Sigmoid colon (tissue), 6 donors: ENCODE measurements at regions not wholly inside any gene's neighbourhood (a gene's known extent, or its start where the extent isn't known, plus 50 kb on each side); places are given as distances from the start of the nearest gene placed in this dataset.

Experiments
- DNase-seq: peaks from one replicate; pipeline ENCODE4 v3.0.0-alpha.2; 2019
- H3K27ac ChIP-seq, 4 donors: fragments of 200-600 bp; sonication (generic); one replicate each; pipeline ENCODE4 v1.5.1; 2016 to 2019; ENCODE audit warnings: mild to moderate bottlenecking in 1 of 4
- H3K27me3 ChIP-seq, 3 donors: fragments of 200-600 bp; sonication (generic); one replicate each; pipeline ENCODE4 v1.5.1; 2019; ENCODE audit warnings: mild to moderate bottlenecking in 1 of 3
- H3K36me3 ChIP-seq, 4 donors: fragments of 200-600 bp; sonication (generic); one replicate each; pipeline ENCODE4 v1.5.1; 2016 to 2019
- H3K4me1 ChIP-seq, 4 donors: fragments of 200-600 bp; sonication (generic); one replicate each; pipeline ENCODE4 v1.5.1; 2017 to 2019
- H3K4me3 ChIP-seq, 4 donors: fragments of 200-600 bp; sonication (generic); one replicate each; pipeline ENCODE4 v1.5.1; 2017 to 2019; ENCODE audit warnings: mild to moderate bottlenecking in 2 of 4, moderate library complexity in 1 of 4
- H3K9me3 ChIP-seq, 4 donors: fragments of 200-600 bp in 3 of 4; sonication (generic) in 3 of 4; one replicate each; pipeline versions ENCODE4 v1.5.1 to v1.6.1; 2013 to 2019
- EP300 ChIP-seq, 4 donors: sonication (generic); formaldehyde crosslinking; IDR thresholded peaks; one replicate each; pipeline ENCODE4 v1.6.1; 2017; ENCODE audit warnings: antibody characterized with exemption in 4 of 4
- POLR2A ChIP-seq, 2 donors: fragments of 450-650 bp; IDR thresholded peaks; one replicate each; pipeline ENCODE4 v1.6.1; 2016; ENCODE audit warnings: antibody characterized with exemption in 2 of 2, mild to moderate bottlenecking in 2 of 2, moderate library complexity in 2 of 2
- POLR2AphosphoS5 ChIP-seq, 4 donors: sonication (generic); formaldehyde crosslinking; IDR thresholded peaks; one replicate each; pipeline ENCODE4 v1.6.1; 2017; ENCODE audit warnings: antibody characterized with exemption in 4 of 4
- WGBS, 2 donors: extraction: QIAGEN DNeasy Blood & Tissue Kit; methylation state at CpG; one replicate each; pipeline ENCODE4 v1.1.7; 2013; 5-methylcytosine and 5-hydroxymethylcytosine counted together
- intact Hi-C: fragments of 100-400 bp; cut with DNase I; formaldehyde crosslinking; loops from one replicate; pipeline ENCODE4 v1.15.1; 2023
- TF ChIP-seq, protein P1 (sequence below), 4 experiments: fragments of 450-650 bp in 3 of 4; fragments of 200-600 bp in 1 of 4; IDR thresholded peaks; one replicate each; pipeline ENCODE4 v1.5.1; 2016 to 2019; ENCODE audit warnings: antibody characterized with exemption in 4 of 4, mild to moderate bottlenecking in 3 of 4, moderate library complexity in 2 of 4
- donor health status: healthy with polysubstance abuse.
- donor health status: healthy.

DNA sequence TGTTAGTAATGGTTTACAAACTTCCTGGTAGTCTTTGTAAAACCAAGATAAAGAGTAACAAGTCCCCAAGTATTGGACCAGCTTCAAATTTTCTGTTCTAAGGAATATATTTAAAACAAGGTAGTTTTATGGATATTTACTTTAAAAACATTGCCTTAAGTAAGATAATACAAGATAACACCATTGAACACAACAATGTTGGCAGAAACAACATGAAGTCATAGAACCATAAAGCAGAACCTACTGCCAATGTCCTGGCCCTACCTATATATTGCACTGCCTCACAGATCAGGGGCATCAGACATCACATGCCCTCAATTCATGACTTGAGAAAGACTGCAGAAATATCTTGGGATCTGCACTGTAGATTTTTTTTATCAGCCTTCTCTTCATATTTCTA is 1176.2 kb downstream of the PCDH7 start:
- no peak overlapping the region for H3K27ac ChIP-seq
- H3K4me3 ChIP-seq, result no peak overlapping the region
- H3K36me3 ChIP-seq, result no peaks in the 10 kb centered on the region
- no peaks in the 10 kb centered on the region for H3K4me1 ChIP-seq
- TF ChIP-seq EP300 (IDR thresholded peaks at IDR 0.05) (no peak), POLR2A (IDR thresholded peaks at IDR 0.05) (no peak), POLR2AphosphoS5 (IDR thresholded peaks at IDR 0.05) (no peak)
- TF ChIP-seq, protein P1, sequence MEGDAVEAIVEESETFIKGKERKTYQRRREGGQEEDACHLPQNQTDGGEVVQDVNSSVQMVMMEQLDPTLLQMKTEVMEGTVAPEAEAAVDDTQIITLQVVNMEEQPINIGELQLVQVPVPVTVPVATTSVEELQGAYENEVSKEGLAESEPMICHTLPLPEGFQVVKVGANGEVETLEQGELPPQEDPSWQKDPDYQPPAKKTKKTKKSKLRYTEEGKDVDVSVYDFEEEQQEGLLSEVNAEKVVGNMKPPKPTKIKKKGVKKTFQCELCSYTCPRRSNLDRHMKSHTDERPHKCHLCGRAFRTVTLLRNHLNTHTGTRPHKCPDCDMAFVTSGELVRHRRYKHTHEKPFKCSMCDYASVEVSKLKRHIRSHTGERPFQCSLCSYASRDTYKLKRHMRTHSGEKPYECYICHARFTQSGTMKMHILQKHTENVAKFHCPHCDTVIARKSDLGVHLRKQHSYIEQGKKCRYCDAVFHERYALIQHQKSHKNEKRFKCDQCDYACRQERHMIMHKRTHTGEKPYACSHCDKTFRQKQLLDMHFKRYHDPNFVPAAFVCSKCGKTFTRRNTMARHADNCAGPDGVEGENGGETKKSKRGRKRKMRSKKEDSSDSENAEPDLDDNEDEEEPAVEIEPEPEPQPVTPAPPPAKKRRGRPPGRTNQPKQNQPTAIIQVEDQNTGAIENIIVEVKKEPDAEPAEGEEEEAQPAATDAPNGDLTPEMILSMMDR (IDR thresholded peaks at IDR 0.05), result no peak
- H3K27me3 ChIP-seq, result no peaks in the 10 kb centered on the region
- DNase-seq, result no peak
- H3K9me3 ChIP-seq, result no peaks in the 10 kb centered on the region
- intact Hi-C loops, result no loop called here

DNA sequence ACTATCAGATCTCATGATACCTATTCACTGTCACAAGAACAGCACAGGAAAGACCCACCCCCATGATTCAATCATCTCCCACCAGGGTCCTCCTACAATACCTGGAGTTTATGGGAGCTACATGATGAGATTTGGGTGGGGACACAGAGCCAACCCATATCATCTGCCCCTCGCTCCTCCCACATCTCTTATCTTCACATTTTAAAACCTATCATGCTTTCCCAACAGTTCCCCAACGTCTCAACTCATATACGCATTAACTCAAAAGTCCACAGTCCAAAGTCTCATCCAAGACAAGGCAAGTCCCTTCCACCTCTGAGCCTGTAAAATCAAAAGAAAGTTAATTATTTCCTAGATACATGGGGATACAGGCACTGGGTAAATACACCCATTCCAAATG is 1185.2 kb downstream of the PCDH7 start:
- H3K4me1 ChIP-seq, result no peaks in the 10 kb centered on the region
- TF ChIP-seq POLR2AphosphoS5 (IDR thresholded peaks at IDR 0.05), result no peak
- 12 to 66% methylated on average over 3 of the region's 3 CpGs for WGBS, 2 donors
- H3K9me3 ChIP-seq, result peaks cover 0 to 4% (median 0%) of the 10 kb centered on the region in 4 donors
- no peak overlapping the region for H3K4me3 ChIP-seq
- no peak for DNase-seq
- H3K27ac ChIP-seq, result no peak overlapping the region
- H3K36me3 ChIP-seq, result no peaks in the 10 kb centered on the region
- H3K27me3 ChIP-seq, result no peaks in the 10 kb centered on the region
- intact Hi-C loops, result no loop called here

DNA sequence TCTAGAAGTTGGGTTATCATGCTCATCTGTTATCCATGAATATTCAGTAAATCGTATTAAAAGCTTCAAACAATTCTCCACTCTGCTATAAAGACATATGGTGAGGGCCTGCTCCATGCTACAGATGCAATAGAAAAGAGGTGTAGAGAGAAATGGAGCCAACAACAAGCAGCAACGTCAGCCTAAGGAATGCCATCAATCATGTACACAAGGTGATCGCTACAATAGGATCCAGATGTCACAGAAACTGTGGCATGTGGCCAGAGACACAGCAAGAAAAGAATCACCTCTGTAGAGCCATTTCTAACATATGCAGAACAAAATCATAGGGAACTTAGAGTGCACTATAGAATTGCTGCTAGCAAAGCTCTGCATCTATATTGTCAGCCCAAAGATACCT is 1188.1 kb downstream of the PCDH7 start:
- TF ChIP-seq EP300 (IDR thresholded peaks at IDR 0.05) (no peak), POLR2A (IDR thresholded peaks at IDR 0.05) (no peak), POLR2AphosphoS5 (IDR thresholded peaks at IDR 0.05) (no peak)
- TF ChIP-seq, protein P1 (IDR thresholded peaks at IDR 0.05), result no peak
- no peak for DNase-seq
- intact Hi-C loops, result no loop called here

DNA sequence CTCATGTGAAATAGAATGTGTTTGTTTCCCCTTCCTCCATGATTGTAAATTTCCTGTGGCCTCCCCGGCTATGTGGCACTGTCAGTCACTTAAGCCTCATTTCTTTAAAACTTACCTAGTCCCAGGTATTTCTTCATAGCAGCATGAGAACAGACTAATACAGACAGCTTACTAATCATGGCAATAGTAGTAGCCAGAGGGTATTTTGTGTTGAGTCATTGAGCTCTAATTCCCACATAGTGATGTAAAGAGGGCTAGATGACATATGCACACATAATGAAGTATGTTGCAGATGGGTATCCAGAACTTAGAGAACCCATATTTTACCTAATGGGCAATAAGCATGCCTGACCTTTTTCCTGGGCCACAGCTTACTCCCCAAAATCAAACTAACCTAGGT is 1197.2 kb downstream of the PCDH7 start:
- Histone ChIP-seq H3K4me3 (no peak overlapping the region), H3K27ac (no peak overlapping the region), H3K36me3 (no peaks in the 10 kb centered on the region), H3K4me1 (no peaks in the 10 kb centered on the region), H3K9me3 (no peaks in the 10 kb centered on the region), H3K27me3 (no peaks in the 10 kb centered on the region)
- 93 to 94% methylated on average over 1 of the region's 1 CpG for WGBS, 2 donors
- TF ChIP-seq EP300 (IDR thresholded peaks at IDR 0.05) (no peak), POLR2A (IDR thresholded peaks at IDR 0.05) (no peak), POLR2AphosphoS5 (IDR thresholded peaks at IDR 0.05) (no peak)
- TF ChIP-seq, protein P1 (IDR thresholded peaks at IDR 0.05), result no peak
- intact Hi-C loops, result no loop called here
- DNase-seq, result no peak

More for the DNA sequence above, 1188.1 kb downstream of the PCDH7 start:
- Histone ChIP-seq H3K27ac (no peak overlapping the region), H3K9me3 (peaks cover 0 to 4% (median 0%) of the 10 kb centered on the region in 4 donors), H3K27me3 (no peaks in the 10 kb centered on the region), H3K4me3 (no peak overlapping the region), H3K4me1 (no peaks in the 10 kb centered on the region), H3K36me3 (no peaks in the 10 kb centered on the region)
- WGBS, 2 donors, result 71 to 78% methylated on average over 3 of the region's 3 CpGs

DNA sequence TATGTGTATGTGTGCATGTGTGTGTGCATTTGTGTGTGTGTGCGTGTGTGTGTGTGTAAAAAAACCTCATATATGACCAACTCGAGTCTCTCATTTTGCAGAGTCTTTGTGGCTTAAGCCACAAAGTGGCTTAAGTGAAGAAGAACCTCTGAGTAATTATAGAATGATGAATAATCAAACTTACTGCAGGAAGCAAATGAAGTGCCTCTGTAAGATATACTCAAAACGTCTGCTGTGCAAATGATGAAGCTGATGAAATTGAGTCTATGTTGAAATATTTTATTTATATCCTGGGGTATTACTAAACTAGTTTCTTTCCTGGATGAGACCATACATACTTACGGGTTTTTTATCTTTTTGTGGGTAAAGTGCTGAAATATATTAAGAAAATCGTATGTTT is 1198.7 kb downstream of the PCDH7 start:
- no peak overlapping the region for H3K27ac ChIP-seq
- TF ChIP-seq POLR2AphosphoS5 (IDR thresholded peaks at IDR 0.05) (no peak), EP300 (IDR thresholded peaks at IDR 0.05) (no peak), POLR2A (IDR thresholded peaks at IDR 0.05) (no peak)
- TF ChIP-seq, protein P1 (IDR thresholded peaks at IDR 0.05), result no peak
- DNase-seq, result no peak
- 53 to 60% methylated on average over 5 of the region's 5 CpGs for WGBS, 2 donors
- H3K4me3 ChIP-seq, result no peak overlapping the region
- no peaks in the 10 kb centered on the region for H3K36me3 ChIP-seq
- no peaks in the 10 kb centered on the region for H3K27me3 ChIP-seq
- H3K9me3 ChIP-seq, result no peaks in the 10 kb centered on the region
- no peaks in the 10 kb centered on the region for H3K4me1 ChIP-seq
- intact Hi-C loops, result no loop called here
